Left ventricle myocardium inferior (tissue), 1 donor: ENCODE measurements at regions not wholly inside any gene's neighbourhood (a gene's known extent, or its start where the extent isn't known, plus 50 kb on each side); places are given as distances from the start of the nearest gene placed in this dataset.
"Not testable (repeated sequence)": the region's sequence is repeated elsewhere in the genome, so short reads cannot be mapped to it uniquely, and the experiment has no call there.

ENCODE experiments used
- DNase-seq: peaks from one replicate; pipeline ENCODE4 v3.0.0-alpha.2; 2020
- H3K27ac ChIP-seq: fragments of 200-600 bp; replicated peaks from 2 replicates; pipeline ENCODE4 v1.8.0; 2021
- H3K27me3 ChIP-seq: fragments of 200-600 bp; 2 replicates; pipeline ENCODE4 v1.8.0; 2021; ENCODE audit warnings: low read depth
- H3K36me3 ChIP-seq: fragments of 200-600 bp; 2 replicates; pipeline ENCODE4 v1.8.0; 2021
- H3K4me1 ChIP-seq: fragments of 200-600 bp; 2 replicates; pipeline ENCODE4 v1.8.0; 2021
- H3K4me3 ChIP-seq: fragments of 200-600 bp; 2 replicates; pipeline ENCODE4 v1.8.0; 2021; ENCODE audit warnings: mild to moderate bottlenecking, moderate library complexity
- H3K9me3 ChIP-seq: fragments of 200-600 bp; replicated peaks from 2 replicates; pipeline ENCODE4 v1.8.0; 2021
- intact Hi-C: fragments of 100-400 bp; cut with micrococcal nuclease; formaldehyde crosslinking; loops from one replicate; pipeline ENCODE4 v1.11.0; 2022
- TF ChIP-seq, protein P1 (sequence below): fragments of 200-600 bp; IDR thresholded peaks from 2 replicates; pipeline ENCODE4 v1.8.0; 2021; ENCODE audit warnings: antibody characterized with exemption, mild to moderate bottlenecking, borderline replicate concordance
- donor health status: DM: no; HTN: yes; CAD: no; lungs with severe emphysema.

DNA sequence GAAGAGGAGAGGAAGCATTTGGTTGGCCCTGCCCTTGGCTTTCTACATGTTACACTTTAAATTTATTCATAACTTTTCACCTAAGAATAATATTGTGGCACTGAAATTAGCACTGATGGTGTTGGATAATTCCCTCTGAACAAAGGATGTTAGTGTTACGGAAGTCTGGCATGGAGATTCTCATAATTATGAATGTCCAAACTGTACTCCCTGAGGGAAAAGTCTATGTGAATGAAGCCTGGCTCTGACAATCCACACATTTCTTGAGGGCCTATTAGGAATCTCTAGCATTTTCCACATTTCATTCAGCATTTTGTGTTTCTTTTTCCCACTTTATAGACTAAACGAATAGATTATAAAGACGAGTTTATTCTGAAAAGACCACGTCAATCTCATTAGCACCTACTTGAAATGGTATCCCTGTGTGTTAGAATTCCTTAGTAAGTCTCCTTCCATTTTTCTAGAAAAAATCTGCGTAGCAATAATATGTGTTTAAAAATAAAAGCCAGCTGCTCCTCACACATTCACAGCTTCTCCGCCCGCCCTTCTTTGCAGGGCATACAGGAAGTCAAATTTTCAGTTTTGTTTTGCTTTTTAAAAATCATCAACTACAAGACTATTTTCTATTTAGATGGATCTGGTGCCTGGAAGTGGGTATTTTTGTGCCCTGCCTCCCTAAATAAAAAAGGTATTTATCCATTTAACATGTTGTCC, 131.8 kb upstream of the PALS2 start:
- no peak for DNase-seq
- TF ChIP-seq, protein P1, sequence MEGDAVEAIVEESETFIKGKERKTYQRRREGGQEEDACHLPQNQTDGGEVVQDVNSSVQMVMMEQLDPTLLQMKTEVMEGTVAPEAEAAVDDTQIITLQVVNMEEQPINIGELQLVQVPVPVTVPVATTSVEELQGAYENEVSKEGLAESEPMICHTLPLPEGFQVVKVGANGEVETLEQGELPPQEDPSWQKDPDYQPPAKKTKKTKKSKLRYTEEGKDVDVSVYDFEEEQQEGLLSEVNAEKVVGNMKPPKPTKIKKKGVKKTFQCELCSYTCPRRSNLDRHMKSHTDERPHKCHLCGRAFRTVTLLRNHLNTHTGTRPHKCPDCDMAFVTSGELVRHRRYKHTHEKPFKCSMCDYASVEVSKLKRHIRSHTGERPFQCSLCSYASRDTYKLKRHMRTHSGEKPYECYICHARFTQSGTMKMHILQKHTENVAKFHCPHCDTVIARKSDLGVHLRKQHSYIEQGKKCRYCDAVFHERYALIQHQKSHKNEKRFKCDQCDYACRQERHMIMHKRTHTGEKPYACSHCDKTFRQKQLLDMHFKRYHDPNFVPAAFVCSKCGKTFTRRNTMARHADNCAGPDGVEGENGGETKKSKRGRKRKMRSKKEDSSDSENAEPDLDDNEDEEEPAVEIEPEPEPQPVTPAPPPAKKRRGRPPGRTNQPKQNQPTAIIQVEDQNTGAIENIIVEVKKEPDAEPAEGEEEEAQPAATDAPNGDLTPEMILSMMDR, result no peak

DNA sequence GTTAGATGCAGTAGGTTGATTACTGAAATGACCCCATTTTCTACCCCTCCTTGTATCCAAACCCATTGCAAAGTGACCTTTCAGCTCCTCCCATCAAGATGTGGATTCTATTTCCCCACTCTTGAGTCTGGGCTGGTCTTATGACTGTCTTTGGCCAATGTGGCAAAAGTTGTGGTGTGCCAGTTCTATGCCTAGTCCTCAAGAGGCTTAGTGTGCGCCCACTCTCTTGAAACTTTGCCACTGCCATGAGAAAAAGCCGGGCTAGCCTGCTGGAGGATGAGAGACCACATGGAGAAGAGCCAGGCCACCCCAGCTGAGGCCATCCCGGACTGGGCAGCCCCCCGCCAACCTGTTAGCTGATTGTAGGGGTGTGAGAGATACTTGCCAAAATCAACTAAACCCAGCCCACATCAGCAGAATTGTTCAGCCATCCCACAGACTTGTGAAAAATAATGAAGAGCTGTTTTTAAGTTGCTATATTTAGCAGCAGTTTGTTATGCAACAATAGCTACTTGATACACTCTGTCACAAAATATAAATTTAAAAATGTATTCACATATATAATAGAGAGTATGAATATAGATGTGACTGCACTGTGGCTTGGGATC, 131.0 kb upstream of the PALS2 start:
- no peaks in the 10 kb centered on the region for H3K36me3 ChIP-seq
- TF ChIP-seq, protein P1, result no peak
- intact Hi-C loops, result no loop called here
- no peak for DNase-seq
- H3K4me3 ChIP-seq, result no peak overlapping the region
- H3K27ac ChIP-seq, result no peak overlapping the region
- no peaks in the 10 kb centered on the region for H3K4me1 ChIP-seq
- H3K9me3 ChIP-seq, result peaks cover 6% of the 10 kb centered on the region
- H3K27me3 ChIP-seq, result peaks cover 5% of the 10 kb centered on the region

More for the DNA sequence above, 131.8 kb upstream of the PALS2 start:
- intact Hi-C loops, result no loop called here
- no peak overlapping the region for H3K4me3 ChIP-seq
- H3K27me3 ChIP-seq, result no peaks in the 10 kb centered on the region
- no peak overlapping the region for H3K27ac ChIP-seq
- H3K4me1 ChIP-seq, result no peaks in the 10 kb centered on the region
- no peaks in the 10 kb centered on the region for H3K36me3 ChIP-seq
- H3K9me3 ChIP-seq, result peaks cover 7% of the 10 kb centered on the region

DNA sequence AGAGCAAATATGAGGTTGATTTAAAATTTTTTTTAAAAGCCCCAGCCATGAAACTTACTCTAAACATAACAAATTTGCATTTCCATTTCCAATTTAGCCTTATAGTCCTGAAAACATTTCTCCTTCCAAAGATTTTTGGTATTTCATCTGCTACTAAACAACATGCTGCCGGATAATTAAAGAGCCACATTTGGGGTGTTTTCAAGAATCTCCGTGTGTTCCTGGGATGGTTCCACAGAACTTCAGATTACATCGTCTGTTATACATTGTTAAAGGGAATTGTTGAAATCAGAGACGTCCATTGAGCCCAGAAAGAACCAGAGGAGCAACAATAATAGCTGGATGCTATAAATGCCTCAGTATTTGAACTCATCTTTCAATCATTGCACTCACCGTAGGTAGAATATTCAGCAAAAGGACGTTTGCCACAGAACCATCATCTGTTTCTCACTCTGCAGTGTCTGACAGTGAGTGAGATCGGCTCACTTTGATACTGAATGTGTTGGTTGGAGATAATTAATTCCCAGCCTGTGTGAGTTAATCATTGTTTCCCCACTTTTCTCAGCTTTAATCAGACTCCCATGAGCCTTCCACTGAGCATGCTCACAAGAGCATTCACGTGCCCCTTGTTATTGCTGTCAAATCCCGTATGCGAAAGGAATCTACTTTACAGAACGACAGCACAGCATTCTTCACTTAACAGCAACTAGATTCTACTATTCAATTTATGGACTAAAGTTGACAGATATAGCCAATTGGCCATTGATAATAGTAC, 128.4 kb upstream of the PALS2 start:
- H3K4me1 ChIP-seq, result no peaks in the 10 kb centered on the region
- no peak for DNase-seq
- H3K9me3 ChIP-seq, result peaks cover 6% of the 10 kb centered on the region
- TF ChIP-seq, protein P1, result no peak
- intact Hi-C loops, result no loop called here
- no peak overlapping the region for H3K4me3 ChIP-seq
- H3K27me3 ChIP-seq, result peaks cover 9% of the 10 kb centered on the region
- H3K27ac ChIP-seq, result no peak overlapping the region
- H3K36me3 ChIP-seq, result no peaks in the 10 kb centered on the region

DNA sequence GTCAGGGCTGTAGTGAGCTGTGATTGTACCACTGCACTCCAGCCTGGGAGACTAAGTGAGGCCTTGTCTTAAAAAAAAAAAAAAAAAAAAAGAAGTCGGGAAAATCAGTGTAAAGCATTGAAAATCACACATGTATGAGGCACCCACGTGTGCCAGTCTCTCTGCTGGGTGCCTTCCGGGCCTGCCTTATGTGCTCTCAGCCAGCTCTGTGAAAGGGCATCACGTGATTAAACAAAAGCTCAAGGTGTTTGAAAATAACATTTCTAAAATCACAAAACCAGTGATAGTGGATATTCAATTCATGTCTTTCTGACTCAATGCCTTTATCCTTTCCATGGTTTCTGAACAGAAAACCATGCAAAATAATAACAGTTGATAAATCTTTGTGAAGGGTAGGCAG, 125.2 kb upstream of the PALS2 start:
- Histone ChIP-seq H3K27me3 (peaks cover 9% of the 10 kb centered on the region), H3K4me1 (no peaks in the 10 kb centered on the region), H3K4me3 (no peak overlapping the region), H3K27ac (no peak overlapping the region), H3K9me3 (peaks cover 6% of the 10 kb centered on the region), H3K36me3 (no peaks in the 10 kb centered on the region)
- no peak for DNase-seq
- intact Hi-C loops, result no loop called here
- TF ChIP-seq, protein P1, result no peak

DNA sequence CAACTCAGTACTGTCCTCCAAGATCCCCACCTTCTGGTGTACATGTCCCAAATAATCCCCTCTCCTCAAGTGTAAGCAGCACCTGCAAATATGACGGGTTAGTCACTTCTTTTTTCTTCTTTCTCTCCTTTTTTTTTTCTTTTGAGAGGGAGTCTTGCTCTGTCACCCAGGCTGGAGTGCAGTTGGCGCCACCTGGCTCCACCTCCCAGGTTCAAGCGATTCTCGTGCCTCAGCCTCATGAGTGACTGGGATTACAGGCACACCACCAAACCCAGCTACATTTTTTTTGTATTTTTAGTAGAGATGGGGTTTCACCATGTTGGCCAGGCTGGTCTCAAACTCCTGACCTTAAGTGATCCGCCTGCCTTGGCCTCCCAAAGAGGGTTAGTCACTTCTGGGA, 123.8 kb upstream of the PALS2 start:
- H3K9me3 ChIP-seq, H3K27ac ChIP-seq, DNase-seq, H3K4me3 ChIP-seq, H3K4me1 ChIP-seq, H3K36me3 ChIP-seq, intact Hi-C loops: not testable (repeated sequence)
- peaks cover 14% of the 10 kb centered on the region for H3K27me3 ChIP-seq
